Astrocyte of the spinal cord (primary cell): ENCODE measurements at regions not wholly inside any gene's neighbourhood (a gene's known extent, or its start where the extent isn't known, plus 50 kb on each side); places are given as distances from the start of the nearest gene placed in this dataset.
"Not testable (repeated sequence)": the region's sequence is repeated elsewhere in the genome, so short reads cannot be mapped to it uniquely, and the experiment has no call there.

Experiments
- DNase-seq: peaks from one replicate; pipeline ENCODE4 v3.0.0; 2011; ENCODE audit warnings: low read depth, low spot score
- H3K4me3 ChIP-seq: 2 replicates; pipeline ENCODE4 v1.5.1; 2011; ENCODE audit warnings: low read depth, mild to moderate bottlenecking, low read length, moderate library complexity
- CTCF ChIP-seq: IDR thresholded peaks from 2 replicates; pipeline ENCODE4 v1.5.1; 2012; ENCODE audit warnings: low read depth, mild to moderate bottlenecking, low read length, inconsistent platforms
- in situ Hi-C: cut with HindIII; loops from 2 replicates; pipeline ENCODE4 v1.10.0; 2017; ENCODE audit warnings: low sequenced_read_pairs

- TF ChIP-seq CTCF: no peak
- H3K4me3 ChIP-seq: no peak overlapping the region
- in situ Hi-C loops: no loop called here
- DNase-seq: no peak
Measured at GRCh38 chr1:88514544-88515060, 169.5 kb upstream of the PKN2 start.

GRCh38 chr1:88517499-88517898 lies 166.6 kb upstream of the PKN2 start:
- in situ Hi-C loops, DNase-seq: not testable (repeated sequence)

GRCh38 chr1:88519156-88519555 lies 164.9 kb upstream of the PKN2 start:
- in situ Hi-C loops: no loop called here
- no peak for TF ChIP-seq CTCF
- peak; percentile 77 for DNase-seq
- H3K4me3 ChIP-seq: no peak overlapping the region

More at GRCh38 chr1:88517499-88517898, 166.6 kb upstream of the PKN2 start:
- H3K4me3 ChIP-seq: not testable (repeated sequence)

- TF ChIP-seq CTCF: no peak
- in situ Hi-C loops: no loop called here
- no peak overlapping the region for H3K4me3 ChIP-seq
- DNase-seq: no peak
Measured at GRCh38 chr1:88523854-88524528, 160.1 kb upstream of the PKN2 start.

- in situ Hi-C loops: no loop called here
Measured at GRCh38 chr1:88526456-88526855, 157.6 kb upstream of the PKN2 start.

GRCh38 chr1:88528792-88529191 lies 155.3 kb upstream of the PKN2 start:
- no peak overlapping the region for H3K4me3 ChIP-seq
- TF ChIP-seq CTCF: no peak
- in situ Hi-C loops: no loop called here
- DNase-seq: no peak

More at GRCh38 chr1:88526456-88526855, 157.6 kb upstream of the PKN2 start:
- DNase-seq: no peak
- no peak overlapping the region for H3K4me3 ChIP-seq
- TF ChIP-seq CTCF: no peak

- TF ChIP-seq CTCF: no peak
- DNase-seq: no peak
- no peak overlapping the region for H3K4me3 ChIP-seq
- in situ Hi-C loops: no loop called here
Measured at GRCh38 chr1:88529581-88529980, 154.5 kb upstream of the PKN2 start.
